Glomerular visceral epithelial cell (primary cell): ENCODE measurements at regions not wholly inside any gene's neighbourhood (a gene's known extent, or its start where the extent isn't known, plus 50 kb on each side); places are given as distances from the start of the nearest gene placed in this dataset.
A peak's percentile ranks its signal among the peaks of the same experiment; 100 is the strongest.
"Not testable (repeated sequence)": the region's sequence is repeated elsewhere in the genome, so short reads cannot be mapped to it uniquely, and the experiment has no call there.

Experiments used
- DNase-seq: peaks from one replicate; pipeline ENCODE4 v3.0.0-alpha.2; 2016; ENCODE audit errors: extremely low spot score

GRCh38 chr2:64743739-64744330 lies 90.1 kb upstream of the SERTAD2 start:
- no peak for DNase-seq

GRCh38 chr2:64745562-64745961 lies 91.8 kb upstream of the SERTAD2 start:
- no peak for DNase-seq

- not testable (repeated sequence) for DNase-seq
These were observed 94.0 kb upstream of the SERTAD2 start for GRCh38 chr2:64747690-64748091.

GRCh38 chr2:64748147-64748546 lies 94.4 kb upstream of the SERTAD2 start:
- DNase-seq: no peak

GRCh38 chr2:64748561-64748960 lies 94.8 kb upstream of the SERTAD2 start:
- DNase-seq: no peak

- DNase-seq: no peak
These were observed 95.7 kb upstream of the SERTAD2 start for GRCh38 chr2:64749446-64749845.

- DNase-seq: peak; percentile 65
These were observed 96.5 kb upstream of the SERTAD2 start for GRCh38 chr2:64750001-64750816.

GRCh38 chr2:64750817-64751285 lies 97.1 kb upstream of the SERTAD2 start:
- peak; percentile 99 for DNase-seq

- DNase-seq: peak; percentile 56
These were observed 97.9 kb upstream of the SERTAD2 start for GRCh38 chr2:64751286-64752260.

GRCh38 chr2:64753399-64753798 lies 99.7 kb upstream of the SERTAD2 start:
- no peak for DNase-seq

- DNase-seq: no peak
These were observed 100.9 kb upstream of the SERTAD2 start for GRCh38 chr2:64754570-64754969.

GRCh38 chr2:64757126-64757525 lies 103.4 kb upstream of the SERTAD2 start:
- no peak for DNase-seq

GRCh38 chr2:64760128-64760527 lies 106.4 kb upstream of the SERTAD2 start:
- DNase-seq: no peak

GRCh38 chr2:64762301-64762997 lies 108.7 kb upstream of the SERTAD2 start:
- no peak for DNase-seq

GRCh38 chr2:64763126-64763525 lies 109.4 kb upstream of the SERTAD2 start:
- no peak for DNase-seq

GRCh38 chr2:64765160-64765805 lies 111.6 kb upstream of the SERTAD2 start:
- DNase-seq: no peak

- no peak for DNase-seq
These were observed 113.3 kb upstream of the SERTAD2 start for GRCh38 chr2:64766841-64767669.

- DNase-seq: peak; percentile 88
These were observed 114.2 kb upstream of the SERTAD2 start for GRCh38 chr2:64767670-64768468.

- DNase-seq: no peak
These were observed 114.8 kb upstream of the SERTAD2 start for GRCh38 chr2:64768491-64769005.
